Thyroid gland (tissue), 4 donors: ENCODE measurements at regions not wholly inside any gene's neighbourhood (a gene's known extent, or its start where the extent isn't known, plus 50 kb on each side); places are given as distances from the start of the nearest gene placed in this dataset.
"Not testable (repeated sequence)": the region's sequence is repeated elsewhere in the genome, so short reads cannot be mapped to it uniquely, and the experiment has no call there.

Source experiments
- DNase-seq, 2 donors: peaks; one replicate each; pipeline ENCODE4 v3.0.0-alpha.2; 2019
- H3K27ac ChIP-seq, 3 donors: fragments of 200-600 bp; sonication (generic); 1 replicate in 2 of 3; 2 replicates in 1 of 3; pipeline ENCODE4 v1.5.1; 2016 to 2019; ENCODE audit warnings: mild to moderate bottlenecking in 1 of 3, moderate library complexity in 1 of 3
- H3K27me3 ChIP-seq: fragments of 200-600 bp; sonication (generic); one replicate; pipeline ENCODE4 v1.5.1; 2019
- H3K36me3 ChIP-seq, 2 donors: fragments of 200-600 bp; sonication (generic); one replicate each; pipeline ENCODE4 v1.5.1; 2016 to 2019
- H3K4me1 ChIP-seq, 2 donors: fragments of 200-600 bp; sonication (generic); one replicate each; pipeline ENCODE4 v1.5.1; 2017 to 2019
- H3K4me3 ChIP-seq, 3 donors: fragments of 200-600 bp; sonication (generic); replicated peaks in 1 of 3; 1 replicate in 2 of 3; 2 replicates in 1 of 3; pipeline ENCODE4 v1.5.1; 2016; ENCODE audit warnings: mild to moderate bottlenecking in 1 of 3
- H3K9me3 ChIP-seq: fragments of 200-600 bp; sonication (generic); one replicate; pipeline ENCODE4 v1.5.1; 2017
- WGBS, 2 donors: methylation state at CpG; one replicate each; pipeline ENCODE4 v1.1.5; 2017; 5-methylcytosine and 5-hydroxymethylcytosine counted together
- intact Hi-C: fragments of 100-400 bp; cut with DNase I; formaldehyde crosslinking; loops from one replicate; pipeline ENCODE4 v1.15.1; 2023

DNA sequence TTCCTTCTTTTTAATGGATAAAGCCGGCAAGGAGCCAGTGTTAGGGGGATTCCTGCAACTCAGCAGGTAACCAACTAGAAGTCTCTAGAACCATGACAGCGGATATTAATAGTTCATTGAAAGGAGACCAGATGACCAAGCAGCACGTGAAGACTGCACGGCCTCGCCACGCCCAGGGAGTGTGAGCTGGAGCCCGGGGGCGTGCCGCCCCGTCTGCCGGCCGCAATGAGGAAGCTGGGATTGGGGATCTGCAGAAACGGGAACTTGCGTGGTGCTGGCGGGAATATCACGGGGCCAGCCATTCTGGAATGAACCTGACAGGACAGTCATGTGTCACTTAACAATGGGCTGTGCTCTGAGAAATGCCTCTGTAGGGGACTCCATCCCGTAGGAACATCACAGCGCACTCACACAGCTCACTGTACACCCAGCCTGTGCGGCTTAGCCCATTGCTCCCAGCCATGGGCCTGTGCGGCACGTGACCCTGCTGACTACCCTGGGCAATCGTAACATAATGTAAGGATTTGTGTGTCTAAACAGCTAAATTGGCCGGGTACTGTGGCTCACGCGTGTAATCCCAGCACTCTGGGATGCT is 4092.8 kb upstream of the TPTE start:
- DNase-seq, H3K27ac ChIP-seq, H3K9me3 ChIP-seq, H3K36me3 ChIP-seq, H3K27me3 ChIP-seq, H3K4me3 ChIP-seq, H3K4me1 ChIP-seq, intact Hi-C loops: not testable (repeated sequence)
- WGBS, 2 donors, result 90% methylated on average over 5 of the region's 25 CpGs; no CpG with 5 or more reads in 1 of the 2 donors

DNA sequence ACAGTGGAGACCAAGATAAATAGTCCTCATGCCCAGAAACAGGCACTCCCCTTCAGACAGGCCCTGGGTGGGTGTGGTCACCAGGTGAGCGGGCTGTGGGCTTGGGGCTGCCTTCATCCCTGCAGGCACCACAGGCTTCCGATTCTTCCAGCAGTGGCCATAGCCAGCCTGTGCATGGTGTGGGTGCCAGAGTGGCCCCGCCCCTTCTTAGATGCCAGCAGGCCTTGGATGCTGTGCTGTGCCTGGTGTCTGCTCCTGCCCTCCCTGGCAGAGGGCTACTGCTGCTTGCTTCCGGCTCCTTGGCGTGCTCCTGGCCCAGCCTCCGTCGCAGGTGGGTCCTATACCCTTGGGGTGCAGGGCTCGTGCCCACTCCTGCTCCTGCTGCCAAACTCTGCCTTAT is 4091.5 kb upstream of the TPTE start:
- DNase-seq, H3K27ac ChIP-seq, H3K9me3 ChIP-seq, H3K36me3 ChIP-seq, H3K4me1 ChIP-seq, H3K4me3 ChIP-seq, H3K27me3 ChIP-seq, intact Hi-C loops: not testable (repeated sequence)
- no CpG with 5 or more reads among the region's 8 CpGs for WGBS, 2 donors

DNA sequence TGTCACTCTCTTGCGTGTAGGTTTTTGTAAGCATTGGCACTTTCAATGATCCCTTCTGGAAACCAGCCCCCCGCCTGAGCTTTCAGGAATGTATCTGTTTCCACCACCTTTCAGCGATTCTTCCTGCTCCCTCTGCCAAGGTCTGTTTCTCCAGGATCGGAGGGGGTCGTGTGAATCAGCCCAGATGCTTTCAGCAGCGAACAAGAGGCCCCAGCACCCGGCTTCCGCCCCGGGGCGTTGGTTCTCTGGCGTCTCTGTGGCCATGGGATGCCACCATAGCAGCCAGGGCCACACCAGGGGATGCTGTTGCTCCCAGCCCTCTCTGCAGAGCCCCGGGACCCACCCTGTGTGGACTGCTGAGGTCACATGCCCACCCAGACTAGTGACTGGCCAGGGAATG is 4088.2 kb upstream of the TPTE start:
- H3K27ac ChIP-seq, intact Hi-C loops, H3K4me1 ChIP-seq, H3K4me3 ChIP-seq, H3K27me3 ChIP-seq, H3K9me3 ChIP-seq, H3K36me3 ChIP-seq, DNase-seq: not testable (repeated sequence)
- WGBS, 2 donors, result no CpG with 5 or more reads among the region's 12 CpGs

DNA sequence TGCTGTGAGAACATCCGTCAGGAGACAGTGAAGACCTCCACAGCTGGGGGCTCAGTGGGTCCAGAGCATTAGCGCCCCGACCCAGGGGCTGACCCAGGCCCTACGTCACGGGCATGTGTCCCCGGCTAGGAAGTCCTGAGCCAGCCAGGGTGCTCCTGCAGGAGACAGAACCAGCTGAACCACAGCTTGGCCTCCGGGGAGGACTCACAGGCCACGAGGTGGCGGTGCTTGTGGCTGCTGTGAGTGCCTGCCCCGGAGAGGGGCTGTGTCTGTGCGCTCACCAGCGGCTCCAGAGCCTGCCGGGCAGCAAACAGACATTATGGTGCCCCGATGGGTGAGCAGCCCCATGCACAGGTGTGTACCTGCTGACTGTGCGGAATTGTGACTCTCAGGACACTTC is 4085.2 kb upstream of the TPTE start:
- H3K4me3 ChIP-seq, H3K36me3 ChIP-seq, H3K9me3 ChIP-seq, DNase-seq, H3K4me1 ChIP-seq, H3K27me3 ChIP-seq, intact Hi-C loops, H3K27ac ChIP-seq: not testable (repeated sequence)
- WGBS, 2 donors, result no CpG with 5 or more reads among the region's 15 CpGs

DNA sequence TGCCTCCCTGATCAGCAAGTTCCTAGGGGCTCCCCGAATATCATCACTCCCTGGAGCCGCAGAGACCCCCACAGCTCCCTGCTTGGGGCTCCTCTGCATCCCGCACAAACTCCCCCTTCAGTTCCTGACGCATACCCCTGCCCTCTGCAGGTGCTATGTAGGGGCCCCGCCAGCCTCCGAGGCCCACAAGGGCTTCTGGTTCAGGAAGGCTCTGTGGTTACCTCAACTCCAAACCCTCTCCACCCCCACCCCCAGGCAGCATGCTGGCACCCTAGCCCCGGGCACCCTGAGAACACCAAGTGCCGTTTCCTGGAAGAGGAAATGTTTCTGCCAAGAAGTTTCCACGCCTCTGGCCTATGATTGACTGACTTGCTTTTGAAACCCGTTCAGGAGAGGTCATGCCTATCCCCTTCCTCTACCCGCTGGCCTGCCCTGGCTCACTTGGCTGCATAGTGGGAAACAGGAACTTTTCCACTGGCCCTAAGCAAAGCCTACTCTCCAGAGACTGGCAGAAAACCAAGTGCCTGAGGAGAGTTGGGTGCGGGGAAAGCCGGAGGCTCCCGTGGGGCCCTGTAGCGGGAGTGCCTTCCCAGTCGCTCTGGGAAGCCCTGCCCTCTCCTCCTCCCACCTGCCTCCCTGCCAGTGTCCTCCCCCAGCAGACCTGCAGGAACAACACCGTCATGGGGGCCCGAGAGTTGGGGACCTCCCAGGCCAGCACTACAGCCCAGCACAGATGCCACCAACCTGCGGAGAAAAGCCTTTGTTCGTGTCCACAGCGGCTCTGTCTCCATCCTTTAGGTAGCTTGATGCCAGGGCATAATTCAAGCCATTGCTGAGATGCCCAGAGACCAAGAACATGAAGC is 4084.2 kb upstream of the TPTE start:
- intact Hi-C loops, H3K36me3 ChIP-seq, H3K4me1 ChIP-seq, H3K9me3 ChIP-seq, H3K4me3 ChIP-seq, H3K27me3 ChIP-seq: not testable (repeated sequence)
- H3K27ac ChIP-seq, result peak overlapping the region in 1 of 3 donors; percentile 44
- WGBS, 2 donors, result no CpG with 5 or more reads among the region's 21 CpGs
- peak in 1 of 2 donors; percentile 4 for DNase-seq

DNA sequence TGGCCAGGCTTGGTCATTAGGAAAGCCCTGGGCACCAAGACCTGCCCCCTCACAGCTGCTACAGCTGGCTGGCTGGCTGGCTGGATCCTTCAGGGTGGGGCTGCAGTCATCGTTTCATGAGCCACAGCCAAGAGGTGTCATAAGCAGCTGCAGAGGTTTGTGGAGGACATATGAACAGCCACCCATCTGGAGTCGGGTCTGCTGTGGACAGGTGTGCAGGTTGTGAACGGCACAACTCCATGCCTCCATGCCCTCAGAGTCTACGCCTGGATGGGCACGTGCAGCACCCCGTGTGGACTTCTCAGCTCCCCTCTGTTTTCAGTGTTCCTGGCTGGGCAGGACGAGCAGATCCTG is 4083.6 kb upstream of the TPTE start:
- DNase-seq, H3K4me3 ChIP-seq, H3K27me3 ChIP-seq, H3K36me3 ChIP-seq, H3K9me3 ChIP-seq, intact Hi-C loops, H3K4me1 ChIP-seq: not testable (repeated sequence)
- no CpG with 5 or more reads among the region's 7 CpGs for WGBS, 2 donors
- peak overlapping the region in 1 of 3 donors; percentile 44 for H3K27ac ChIP-seq

DNA sequence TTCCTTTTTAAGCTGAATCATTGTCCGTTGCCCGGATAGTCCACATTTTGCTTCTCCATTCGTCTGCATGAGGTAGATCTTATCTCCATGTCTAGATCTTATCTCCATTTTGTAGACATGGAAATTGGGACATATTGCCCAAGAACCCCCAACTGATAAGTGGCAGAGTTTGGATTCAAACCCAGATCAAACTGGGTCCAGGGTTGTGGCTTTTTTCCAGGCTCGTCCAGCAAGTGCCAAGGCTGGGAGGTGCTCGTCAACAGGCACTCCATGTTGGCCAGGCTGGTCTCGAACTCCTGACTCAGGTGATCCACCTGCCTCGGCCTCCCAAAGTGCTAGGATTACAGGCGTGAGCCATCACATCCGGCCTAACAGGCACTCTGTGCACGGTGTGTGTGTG is 4082.3 kb upstream of the TPTE start:
- DNase-seq, H3K9me3 ChIP-seq, H3K36me3 ChIP-seq, H3K4me3 ChIP-seq, H3K27ac ChIP-seq, intact Hi-C loops, H3K4me1 ChIP-seq, H3K27me3 ChIP-seq: not testable (repeated sequence)
- no CpG with 5 or more reads among the region's 10 CpGs for WGBS, 2 donors

DNA sequence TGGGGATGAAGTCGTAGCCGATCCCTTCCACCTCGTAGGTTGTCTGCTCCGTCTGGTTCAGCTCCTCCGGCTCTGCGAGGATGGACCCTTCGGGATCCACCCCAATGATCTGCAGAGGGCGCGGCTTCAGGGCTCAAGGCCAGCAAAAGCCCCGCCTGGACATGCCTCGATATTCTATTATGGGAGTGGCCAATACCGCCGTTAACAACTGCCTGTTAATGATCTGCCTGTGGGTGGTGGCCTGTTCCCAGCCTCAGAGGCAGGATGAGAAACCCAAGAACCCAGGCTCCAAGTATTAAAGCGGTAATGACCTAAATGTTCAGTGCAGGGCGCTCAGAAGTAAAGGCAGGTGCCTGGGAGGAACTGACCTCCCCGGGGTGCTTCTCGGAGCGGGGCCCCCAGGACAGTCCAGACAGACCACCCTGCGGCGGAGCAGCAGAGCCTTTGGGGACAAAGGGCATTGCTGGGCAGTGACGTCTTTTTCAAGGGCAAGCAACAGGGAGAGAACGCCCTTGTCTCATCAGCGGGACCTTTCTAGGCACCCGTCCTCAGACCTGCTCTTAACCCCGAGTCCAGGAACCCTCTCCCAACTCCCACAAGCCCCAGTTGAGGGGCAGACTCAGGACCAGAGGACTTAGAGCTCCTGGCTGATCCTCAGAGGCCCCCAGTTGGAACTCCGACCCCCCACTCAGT is 4066.6 kb upstream of the TPTE start:
- H3K27me3 ChIP-seq, intact Hi-C loops, H3K9me3 ChIP-seq, H3K4me1 ChIP-seq, DNase-seq, H3K4me3 ChIP-seq, H3K36me3 ChIP-seq, H3K27ac ChIP-seq: not testable (repeated sequence)
- WGBS, 2 donors, result no CpG with 5 or more reads among the region's 26 CpGs

DNA sequence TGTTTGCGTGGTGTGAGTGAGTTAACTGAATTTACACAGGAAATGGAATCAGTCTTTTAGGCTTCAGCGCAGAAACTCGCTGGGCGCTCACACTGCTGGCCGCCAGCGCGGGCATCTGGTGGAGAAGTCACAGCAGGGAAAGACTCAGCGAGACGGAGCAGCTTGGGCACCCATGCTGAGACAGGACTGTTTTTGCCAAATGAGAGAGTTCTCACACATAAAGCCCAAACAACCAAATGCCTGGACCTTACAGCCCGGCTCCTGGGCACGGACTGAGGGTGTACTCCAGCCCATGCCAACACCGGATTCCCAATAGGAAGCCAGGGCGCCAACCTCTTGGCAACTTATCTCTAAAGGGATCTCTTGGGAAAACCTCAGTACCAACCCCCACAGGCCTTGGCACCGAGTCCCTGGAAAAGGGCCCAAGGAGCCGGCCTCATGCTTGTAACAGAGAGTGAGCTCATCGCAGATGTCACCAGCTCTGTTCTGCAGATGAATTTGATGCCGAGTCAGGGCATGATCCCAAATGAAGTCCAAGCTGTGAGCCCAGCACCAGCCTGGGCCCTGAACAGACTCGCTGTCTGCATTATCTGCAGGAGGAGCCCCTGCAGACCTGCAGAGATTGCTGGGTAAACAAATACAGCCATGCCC is 4065.2 kb upstream of the TPTE start:
- H3K27ac ChIP-seq, DNase-seq, intact Hi-C loops, H3K4me3 ChIP-seq, H3K36me3 ChIP-seq, H3K4me1 ChIP-seq, H3K9me3 ChIP-seq, H3K27me3 ChIP-seq: not testable (repeated sequence)
- WGBS, 2 donors, result no CpG with 5 or more reads among the region's 18 CpGs

DNA sequence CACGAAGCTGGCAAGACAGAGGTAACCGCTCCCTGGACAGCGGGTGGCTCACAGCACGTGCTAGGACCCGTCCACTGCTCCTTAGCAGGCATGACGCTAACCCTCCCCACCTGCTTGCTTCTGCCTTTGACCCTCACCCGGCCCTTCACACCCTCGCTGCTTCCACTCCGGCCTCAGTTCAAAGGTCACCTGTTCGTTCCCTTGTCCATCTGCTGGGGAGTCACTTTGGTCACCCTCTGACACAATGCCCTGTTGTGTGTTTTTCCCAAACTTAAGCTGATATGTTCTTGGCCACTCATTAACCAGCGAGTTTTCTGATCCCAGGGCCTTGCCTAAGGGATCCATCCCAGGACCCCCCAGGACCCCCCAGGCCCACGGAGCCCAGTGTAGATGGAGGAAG is 4061.6 kb upstream of the TPTE start:
- H3K4me1 ChIP-seq, H3K9me3 ChIP-seq, H3K36me3 ChIP-seq, H3K27ac ChIP-seq, DNase-seq, H3K27me3 ChIP-seq, intact Hi-C loops, H3K4me3 ChIP-seq: not testable (repeated sequence)
- WGBS, 2 donors, result 94% methylated on average over 3 of the region's 12 CpGs; no CpG with 5 or more reads in 1 of the 2 donors

DNA sequence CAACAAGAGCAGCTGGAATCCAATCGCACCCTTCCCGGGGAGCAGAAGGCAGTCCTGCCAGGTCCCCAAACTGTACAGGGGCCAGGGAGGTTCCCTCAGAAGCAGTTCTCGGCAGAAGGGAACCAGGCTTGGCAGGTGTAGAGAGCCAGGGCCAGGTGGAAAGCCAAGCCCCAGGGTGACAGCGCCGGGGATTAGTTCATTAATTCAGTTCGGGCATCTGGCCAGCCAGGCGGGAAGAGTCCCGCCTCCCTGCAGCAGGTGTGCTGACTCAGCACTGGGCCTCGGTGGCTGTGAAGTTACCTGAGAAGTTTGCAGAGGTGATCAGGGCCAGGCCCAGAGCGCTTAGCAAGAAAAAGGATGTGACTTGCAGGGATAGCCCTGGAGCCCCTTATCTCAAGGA is 4060.0 kb upstream of the TPTE start:
- H3K27ac ChIP-seq, H3K4me3 ChIP-seq, H3K36me3 ChIP-seq, H3K4me1 ChIP-seq, H3K27me3 ChIP-seq, H3K9me3 ChIP-seq, intact Hi-C loops, DNase-seq: not testable (repeated sequence)
- WGBS, 2 donors, result no CpG with 5 or more reads among the region's 10 CpGs

DNA sequence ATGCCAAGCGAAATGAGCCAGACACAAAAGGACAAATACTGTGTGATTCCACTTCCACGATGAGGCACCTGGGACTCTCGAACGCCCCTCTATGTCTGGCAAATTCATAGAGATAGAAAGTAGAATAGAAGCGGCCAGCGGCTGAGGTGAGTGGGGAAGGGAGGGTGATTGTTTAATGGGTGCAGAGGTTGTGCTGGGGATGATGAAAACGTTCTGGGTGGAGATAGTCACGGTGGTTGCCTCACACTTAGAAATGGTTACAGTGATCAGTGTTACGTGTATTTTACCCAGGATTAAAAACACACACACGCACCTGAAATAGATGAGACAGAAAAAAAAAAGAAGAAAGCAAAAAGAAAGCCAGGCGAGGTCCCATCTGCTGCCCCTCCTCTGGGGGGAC is 4057.0 kb upstream of the TPTE start:
- H3K36me3 ChIP-seq, H3K27ac ChIP-seq, DNase-seq, H3K4me1 ChIP-seq, H3K9me3 ChIP-seq, H3K27me3 ChIP-seq, H3K4me3 ChIP-seq, intact Hi-C loops: not testable (repeated sequence)
- WGBS, 2 donors, result no CpG with 5 or more reads among the region's 11 CpGs
